NCI-H748 (cell line): ENCODE measurements at regions not wholly inside any gene's neighbourhood (a gene's known extent, or its start where the extent isn't known, plus 50 kb on each side); places are given as distances from the start of the nearest gene placed in this dataset.

Experiments used
- DNase-seq: peaks from one replicate; lab custom pipeline; 2025; ENCODE audit not compliant: unreplicated experiment; lab: John Stamatoyannopoulos, UW

- DNase-seq, result no peak
These were observed 376.9 kb downstream of the PPP3CA start for GRCh38 chr4:100970414-100970813.

- no peak for DNase-seq
These were observed 377.4 kb downstream of the PPP3CA start for GRCh38 chr4:100969925-100970324.

GRCh38 chr4:100968046-100968445 lies 379.3 kb downstream of the PPP3CA start:
- DNase-seq, result no peak

- no peak for DNase-seq
These were observed 383.7 kb downstream of the PPP3CA start for GRCh38 chr4:100963627-100964026.

- no peak for DNase-seq
These were observed 384.6 kb downstream of the PPP3CA start for GRCh38 chr4:100962698-100963097.

GRCh38 chr4:100960232-100960631 lies 387.1 kb downstream of the PPP3CA start:
- no peak for DNase-seq

GRCh38 chr4:100954046-100954445 lies 393.3 kb downstream of the PPP3CA start:
- no peak for DNase-seq

- DNase-seq, result no peak
These were observed 393.7 kb downstream of the PPP3CA start for GRCh38 chr4:100953616-100954015.

- no peak for DNase-seq
These were observed 394.7 kb downstream of the PPP3CA start for GRCh38 chr4:100952590-100952989.

GRCh38 chr4:100949350-100949935 lies 397.9 kb downstream of the PPP3CA start:
- DNase-seq, result no peak

- no peak for DNase-seq
These were observed 398.4 kb downstream of the PPP3CA start for GRCh38 chr4:100948911-100949310.

GRCh38 chr4:100945789-100946188 lies 401.5 kb downstream of the PPP3CA start:
- DNase-seq, result no peak

GRCh38 chr4:100938698-100939097 lies 408.6 kb downstream of the PPP3CA start:
- DNase-seq, result no peak

GRCh38 chr4:100936661-100937375 lies 410.5 kb downstream of the PPP3CA start:
- DNase-seq, result no peak

- DNase-seq, result peak; percentile 9
These were observed 412.2 kb downstream of the PPP3CA start for GRCh38 chr4:100935090-100935489.

- DNase-seq, result no peak
These were observed 413.7 kb downstream of the PPP3CA start for GRCh38 chr4:100933628-100934027.

- peak; percentile 65 for DNase-seq
These were observed 411.9 kb upstream of the EMCN start for GRCh38 chr4:100929758-100930157.

GRCh38 chr4:100929135-100929534 lies 411.3 kb upstream of the EMCN start:
- no peak for DNase-seq

GRCh38 chr4:100926039-100926717 lies 408.4 kb upstream of the EMCN start:
- DNase-seq, result no peak

GRCh38 chr4:100913685-100914084 lies 395.9 kb upstream of the EMCN start:
- peak; percentile 8 for DNase-seq

- no peak for DNase-seq
These were observed 390.7 kb upstream of the EMCN start for GRCh38 chr4:100908540-100908939.
